ENCODE measurements at regions not wholly inside any gene's neighbourhood (a gene's known extent, or its start where the extent isn't known, plus 50 kb on each side); places are given as distances from the start of the nearest gene placed in this dataset.
"Not testable (repeated sequence)": the region's sequence is repeated elsewhere in the genome, so short reads cannot be mapped to it uniquely, and the experiment has no call there.

DNA sequence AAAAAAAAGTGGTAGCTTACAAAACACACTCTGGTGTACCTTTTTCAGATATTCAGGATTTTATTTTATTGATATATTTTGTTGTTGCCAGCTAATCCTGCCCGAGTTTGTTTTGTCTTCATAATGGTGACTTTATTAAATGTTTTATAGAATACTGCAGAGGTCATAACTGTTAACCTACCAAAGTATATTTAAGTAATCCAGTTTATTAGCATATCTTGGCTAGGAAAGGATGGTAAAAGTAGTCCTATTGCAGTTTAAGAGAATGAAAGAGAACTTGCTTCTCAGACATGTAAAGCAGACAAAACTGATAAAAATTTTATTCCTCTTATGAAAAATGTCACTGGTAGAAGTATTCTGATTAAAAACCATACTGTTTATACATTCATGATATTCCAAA lies 59.2 kb upstream of the IGSF10 start:
- Histone ChIP-seq H3K27me3 (ENCODE audit: insufficient read depth, low read depth, severe bottlenecking) (peaks cover 23% of the 10 kb centered on the region), H3K9me3 (ENCODE audit: severe bottlenecking) (no peaks in the 10 kb centered on the region), H3K27ac (no peak overlapping the region), H3K4me3 (ENCODE audit: low read depth, low read length) (no peak overlapping the region), H3K36me3 (no peaks in the 10 kb centered on the region)
- TF ChIP-seq, protein P1, sequence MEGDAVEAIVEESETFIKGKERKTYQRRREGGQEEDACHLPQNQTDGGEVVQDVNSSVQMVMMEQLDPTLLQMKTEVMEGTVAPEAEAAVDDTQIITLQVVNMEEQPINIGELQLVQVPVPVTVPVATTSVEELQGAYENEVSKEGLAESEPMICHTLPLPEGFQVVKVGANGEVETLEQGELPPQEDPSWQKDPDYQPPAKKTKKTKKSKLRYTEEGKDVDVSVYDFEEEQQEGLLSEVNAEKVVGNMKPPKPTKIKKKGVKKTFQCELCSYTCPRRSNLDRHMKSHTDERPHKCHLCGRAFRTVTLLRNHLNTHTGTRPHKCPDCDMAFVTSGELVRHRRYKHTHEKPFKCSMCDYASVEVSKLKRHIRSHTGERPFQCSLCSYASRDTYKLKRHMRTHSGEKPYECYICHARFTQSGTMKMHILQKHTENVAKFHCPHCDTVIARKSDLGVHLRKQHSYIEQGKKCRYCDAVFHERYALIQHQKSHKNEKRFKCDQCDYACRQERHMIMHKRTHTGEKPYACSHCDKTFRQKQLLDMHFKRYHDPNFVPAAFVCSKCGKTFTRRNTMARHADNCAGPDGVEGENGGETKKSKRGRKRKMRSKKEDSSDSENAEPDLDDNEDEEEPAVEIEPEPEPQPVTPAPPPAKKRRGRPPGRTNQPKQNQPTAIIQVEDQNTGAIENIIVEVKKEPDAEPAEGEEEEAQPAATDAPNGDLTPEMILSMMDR (IDR thresholded peaks at IDR 0.05; ENCODE audit: low read depth, low read length) = no peak
- no peak for DNase-seq

DNA sequence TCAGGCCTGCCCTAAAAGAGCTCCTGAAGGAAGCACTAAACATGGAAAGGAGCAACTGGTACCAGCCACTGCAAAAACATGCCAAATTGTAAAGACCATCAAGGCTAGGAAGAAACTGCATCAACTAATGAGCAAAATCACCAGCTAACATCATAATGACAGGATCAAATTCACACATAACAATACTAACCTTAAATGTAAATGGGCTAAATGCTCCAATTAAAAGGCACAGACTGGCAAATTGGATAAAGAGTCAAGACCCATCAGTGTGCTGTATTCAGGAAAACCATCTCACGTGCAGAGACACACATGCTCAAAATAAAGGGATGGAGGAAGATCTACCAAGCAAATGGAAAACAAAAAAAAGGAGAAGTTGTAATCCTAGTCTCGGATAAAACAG lies 50.6 kb upstream of the IGSF10 start:
- not testable (repeated sequence) for H3K27ac ChIP-seq; H3K4me3 ChIP-seq (ENCODE audit: low read depth, low read length); DNase-seq

More for the DNA sequence above, 50.6 kb upstream of the IGSF10 start:
- not testable (repeated sequence) for H3K9me3 ChIP-seq (ENCODE audit: severe bottlenecking); H3K36me3 ChIP-seq
- peaks cover 13% of the 10 kb centered on the region for H3K27me3 ChIP-seq (ENCODE audit: insufficient read depth, low read depth, severe bottlenecking)
